GM12878 (cell line): ENCODE measurements at regions not wholly inside any gene's neighbourhood (a gene's known extent, or its start where the extent isn't known, plus 50 kb on each side); places are given as distances from the start of the nearest gene placed in this dataset.

Experiments
- ATAC-seq: fragments of 200-7000 bp; cut with Tn5 transposase; 3 replicates; pipeline ENCODE4 v1.9.1; 2020; ENCODE audit warnings: mild to moderate bottlenecking, moderate library complexity
- BruUV-seq: library from RNA; stranded (reverse); fragments of 400-500 nt; replicated peaks from 2 replicates; lab custom pipeline; 2021; lab: Mats Ljungman, UMichigan
- CTCF ChIA-PET: fragments of 300-600 bp; sonication (Branson Sonifier 250); formaldehyde crosslinking; extraction: SDS; loops from one replicate; lab custom pipeline; 2021; ENCODE audit warnings: inconsistent platforms; lab: Yijun Ruan, JAX
- POLR2A ChIA-PET: fragments of 350-600 bp; formaldehyde crosslinking; extraction: SDS; loops from one replicate; lab custom pipeline; 2021; ENCODE audit warnings: inconsistent platforms; lab: Charles Lee
- RAD21 ChIA-PET: fragments of 300-600 bp; sonication (Branson Sonifier 250); formaldehyde crosslinking; loops from one replicate; lab custom pipeline; 2023; ENCODE audit warnings: antibody characterized with exemption; ENCODE audit not compliant: unreplicated experiment; lab: Charles Lee
- SMC1A ChIA-PET: fragments of 300-600 bp; sonication (Branson Sonifier 250); formaldehyde crosslinking; loops from one replicate; lab custom pipeline; 2023; ENCODE audit not compliant: unreplicated experiment, uncharacterized antibody; lab: Charles Lee
- DNase-seq: peaks from one replicate; pipeline ENCODE4 v3.0.0-alpha.2; 2011; ENCODE audit warnings: low read depth, low spot score
- FAIRE-seq: peaks from 3 replicates; lab custom pipeline; 2011; peaks lifted over from hg19 to GRCh38; lab: Jason Lieb, UNC
- H2AFZ ChIP-seq: 2 replicates; pipeline ENCODE4 v1.6.0; 2011; ENCODE audit warnings: low read depth, low read length, control low read depth; ENCODE audit not compliant: control insufficient read depth
- H3K27ac ChIP-seq: 2 replicates; pipeline ENCODE4 v1.5.1; 2011; ENCODE audit warnings: control low read depth; ENCODE audit not compliant: control insufficient read depth, insufficient read depth
- H3K27me3 ChIP-seq, 2 experiments: replicated peaks in 1 of 2; 2 replicates each; pipeline versions ENCODE4 v1.6.0 to v1.6.1; 2011; ENCODE audit warnings: low read length in 1 of 2; ENCODE audit not compliant: control insufficient read depth in 2 of 2, insufficient read depth in 2 of 2
- H3K36me3 ChIP-seq, 2 experiments: 2 replicates each; pipeline ENCODE4 v1.5.1; 2011; ENCODE audit warnings: low read length in 1 of 2; ENCODE audit not compliant: control insufficient read depth in 2 of 2, insufficient read depth in 2 of 2
- H3K4me1 ChIP-seq: 2 replicates; pipeline ENCODE4 v1.6.1; 2011; ENCODE audit warnings: mild to moderate bottlenecking, low read length, moderate library complexity, mixed read lengths; ENCODE audit not compliant: control insufficient read depth, insufficient read depth
- H3K4me2 ChIP-seq: 2 replicates; pipeline ENCODE4 v1.6.0; 2011; ENCODE audit warnings: control low read depth; ENCODE audit not compliant: control insufficient read depth, insufficient read depth
- H3K4me3 ChIP-seq: fragments of 200-600 bp; sonication (generic); 2 replicates; pipeline ENCODE4 v1.5.1; 2016
- H3K79me2 ChIP-seq: 2 replicates; pipeline ENCODE4 v1.6.0; 2011; ENCODE audit warnings: low read length; ENCODE audit not compliant: control insufficient read depth, insufficient read depth
- H3K9ac ChIP-seq: 2 replicates; pipeline ENCODE4 v1.8.0; 2011; ENCODE audit warnings: low read length, control low read depth, mixed read lengths; ENCODE audit not compliant: control insufficient read depth, insufficient read depth
- H3K9me3 ChIP-seq: replicated peaks from 3 replicates; pipeline ENCODE4 v1.5.1; 2011; ENCODE audit warnings: mild to moderate bottlenecking, low read length; ENCODE audit not compliant: control insufficient read depth, insufficient read depth
- H4K20me1 ChIP-seq: 2 replicates; pipeline ENCODE4 v1.6.0; 2011; ENCODE audit not compliant: control insufficient read depth, insufficient read depth
- CBX3 ChIP-seq: fragments of 200-600 bp; sonication (generic); IDR thresholded peaks from 2 replicates; pipeline ENCODE4 v1.6.1; 2016; ENCODE audit warnings: low read depth, borderline replicate concordance
- CHD1 ChIP-seq: IDR thresholded peaks from 2 replicates; pipeline ENCODE4 v1.6.1; 2012; ENCODE audit warnings: low read depth, low read length, improper control_type of control experiment
- FOS ChIP-seq: IDR thresholded peaks from 3 replicates; pipeline ENCODE4 v1.6.1; 2011; ENCODE audit warnings: borderline replicate concordance; ENCODE audit not compliant: insufficient read length; ENCODE audit errors: extremely low read depth
- IRF4 ChIP-seq: IDR thresholded peaks from 2 replicates; pipeline ENCODE4 v1.6.1; 2011; ENCODE audit warnings: low read depth, low read length
- NFXL1 ChIP-seq: fragments of 450-650 bp; IDR thresholded peaks from 2 replicates; pipeline ENCODE4 v1.6.1; 2017; ENCODE audit warnings: antibody characterized with exemption, mild to moderate bottlenecking, borderline replicate concordance
- SUZ12 ChIP-seq: fragments of 200-600 bp; sonication (generic); IDR thresholded peaks from one replicate; pipeline ENCODE4 v1.6.1; 2018; ENCODE audit warnings: antibody characterized with exemption, mild to moderate bottlenecking; ENCODE audit not compliant: unreplicated experiment
- WRNIP1 ChIP-seq: IDR thresholded peaks from 2 replicates; pipeline ENCODE4 v1.6.1; 2011; ENCODE audit warnings: low read depth, low read length, improper control_type of control experiment, borderline replicate concordance
- ZNF217 ChIP-seq: fragments of 450-650 bp; IDR thresholded peaks from 2 replicates; pipeline ENCODE4 v1.6.1; 2017; ENCODE audit warnings: antibody characterized with exemption, mild to moderate bottlenecking
- ZSCAN29 ChIP-seq: fragments of 450-650 bp; IDR thresholded peaks from 2 replicates; pipeline ENCODE4 v1.6.1; 2017; ENCODE audit warnings: mild to moderate bottlenecking, moderate library complexity
- WGBS: methylation state at CpG from one replicate; pipeline ENCODE4 v1.1.6; 2016; ENCODE audit warnings: low lambda C conversion rate; ENCODE audit not compliant: insufficient replicate concordance, insufficient coverage; ENCODE audit errors: missing lambda C conversion rate; 5-methylcytosine and 5-hydroxymethylcytosine counted together
- in situ Hi-C: fragments of 300-500 bp; cut with MboI; formaldehyde crosslinking; loops from 9 replicates; pipeline ENCODE4 v1.14.3; 2018; ENCODE audit warnings: mixed read lengths
- intact Hi-C: fragments of 100-400 bp; cut with micrococcal nuclease; formaldehyde crosslinking; loops from one replicate; pipeline ENCODE4 v1.14.2; 2022; ENCODE audit not compliant: unreplicated experiment
- TF ChIP-seq, protein P1 (sequence below): fragments of 450-650 bp; IDR thresholded peaks from 2 replicates; pipeline ENCODE4 v1.6.1; 2014; ENCODE audit warnings: mild to moderate bottlenecking
- TF ChIP-seq, protein P2 (sequence below): IDR thresholded peaks from 2 replicates; pipeline ENCODE4 v1.6.1; 2011; ENCODE audit warnings: borderline replicate concordance, low read depth, mild to moderate bottlenecking, moderate library complexity, mixed read lengths, low read length; ENCODE audit not compliant: insufficient read depth; ENCODE audit errors: extremely low read length
- TF ChIP-seq, protein P3 (sequence below): fragments of 450-650 bp; IDR thresholded peaks from 2 replicates; pipeline ENCODE4 v1.6.1; 2017; ENCODE audit warnings: mild to moderate bottlenecking, moderate library complexity
- TF ChIP-seq, protein P4 (sequence below): fragments of 450-650 bp; formaldehyde crosslinking; IDR thresholded peaks from 2 replicates; pipeline ENCODE4 v1.4.0; 2022; ENCODE audit warnings: mild to moderate bottlenecking, moderate library complexity

DNA sequence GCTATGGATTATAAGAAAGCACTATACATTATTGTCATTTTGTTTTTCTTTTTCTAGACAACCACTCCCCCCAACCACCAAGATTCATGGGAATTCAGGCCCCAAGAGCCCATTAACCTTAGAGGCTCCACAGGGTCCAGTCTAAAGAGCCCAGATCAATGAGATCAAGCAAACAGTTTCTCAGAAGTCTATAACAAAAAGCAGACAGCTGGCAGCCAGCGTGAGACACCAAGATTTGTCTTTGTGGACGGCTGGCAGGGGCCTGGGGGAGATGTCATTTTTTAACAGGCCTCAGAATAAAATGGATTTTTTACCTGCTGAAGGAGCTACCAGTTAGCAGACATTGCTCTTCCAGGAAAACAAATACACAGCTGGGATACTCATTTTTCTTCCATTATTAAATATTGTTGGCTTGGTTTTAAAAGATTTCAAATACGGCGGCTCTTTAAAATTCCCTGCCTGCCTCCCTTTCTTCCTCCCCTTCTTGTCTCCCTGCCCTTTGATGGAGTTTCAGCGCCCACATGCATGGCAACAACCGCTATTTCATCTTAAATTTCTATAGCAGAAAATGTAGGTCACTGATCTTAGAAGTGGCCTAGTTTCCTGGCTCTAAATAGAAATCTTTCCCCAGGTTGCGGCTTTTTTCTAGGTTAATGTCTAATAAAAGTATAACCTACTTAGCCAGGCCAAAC lies 130.6 kb downstream of the FAM174B start:
- H2AFZ ChIP-seq: no peak overlapping the region
- RAD21 ChIA-PET: interaction anchor here (0.8 kb wide), 1 partner anchor 190 kb away, joined by 3 read pairs; no protein-coding TSS in a partner anchor
- 49% methylated on average over 7 of the region's 7 CpGs for WGBS
- no peaks in the 10 kb centered on the region for H3K79me2 ChIP-seq
- H3K4me2 ChIP-seq: no peak overlapping the region
- no peaks in the 10 kb centered on the region; a peak in 1 of 4 replicates for H3K27me3 ChIP-seq
- no peaks in the 10 kb centered on the region; the same call in 2 of the 3 replicates for H3K9me3 ChIP-seq
- H3K4me3 ChIP-seq: no peak overlapping the region
- H3K27ac ChIP-seq: no peak overlapping the region
- no TSS peak for BruUV-seq
- POLR2A ChIA-PET: no interaction called here
- no peak for ATAC-seq
- H3K36me3 ChIP-seq: no peaks in the 10 kb centered on the region
- no peak for DNase-seq
- no peak overlapping the region for H3K9ac ChIP-seq
- no peak for FAIRE-seq
- SMC1A ChIA-PET: interaction anchor here (0.6 to 1.8 kb wide), 2 partner anchors 158 to 190 kb away, joined by 3 to 4 read pairs; no protein-coding TSS in a partner anchor
- intact Hi-C loops (loop anchor here (1.0 to 5.0 kb wide), 2 partner anchors 189 to 428 kb away; no protein-coding TSS in a partner anchor), in situ Hi-C loops (loop anchor here (5.0 kb wide), 1 partner anchor 182 kb away; no protein-coding TSS in a partner anchor)
- CTCF ChIA-PET: interaction anchor here (0.6 to 2.6 kb wide), 4 partner anchors 11 to 190 kb away, joined by 3 to 11 read pairs (median 4); no protein-coding TSS in a partner anchor
- no peaks in the 10 kb centered on the region for H4K20me1 ChIP-seq
- no peaks in the 10 kb centered on the region for H3K4me1 ChIP-seq
- TF ChIP-seq, protein P1, sequence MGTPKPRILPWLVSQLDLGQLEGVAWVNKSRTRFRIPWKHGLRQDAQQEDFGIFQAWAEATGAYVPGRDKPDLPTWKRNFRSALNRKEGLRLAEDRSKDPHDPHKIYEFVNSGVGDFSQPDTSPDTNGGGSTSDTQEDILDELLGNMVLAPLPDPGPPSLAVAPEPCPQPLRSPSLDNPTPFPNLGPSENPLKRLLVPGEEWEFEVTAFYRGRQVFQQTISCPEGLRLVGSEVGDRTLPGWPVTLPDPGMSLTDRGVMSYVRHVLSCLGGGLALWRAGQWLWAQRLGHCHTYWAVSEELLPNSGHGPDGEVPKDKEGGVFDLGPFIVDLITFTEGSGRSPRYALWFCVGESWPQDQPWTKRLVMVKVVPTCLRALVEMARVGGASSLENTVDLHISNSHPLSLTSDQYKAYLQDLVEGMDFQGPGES: no peak
- TF ChIP-seq, protein P2, sequence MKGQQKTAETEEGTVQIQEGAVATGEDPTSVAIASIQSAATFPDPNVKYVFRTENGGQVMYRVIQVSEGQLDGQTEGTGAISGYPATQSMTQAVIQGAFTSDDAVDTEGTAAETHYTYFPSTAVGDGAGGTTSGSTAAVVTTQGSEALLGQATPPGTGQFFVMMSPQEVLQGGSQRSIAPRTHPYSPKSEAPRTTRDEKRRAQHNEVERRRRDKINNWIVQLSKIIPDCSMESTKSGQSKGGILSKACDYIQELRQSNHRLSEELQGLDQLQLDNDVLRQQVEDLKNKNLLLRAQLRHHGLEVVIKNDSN: no peak
- TF ChIP-seq, protein P3, sequence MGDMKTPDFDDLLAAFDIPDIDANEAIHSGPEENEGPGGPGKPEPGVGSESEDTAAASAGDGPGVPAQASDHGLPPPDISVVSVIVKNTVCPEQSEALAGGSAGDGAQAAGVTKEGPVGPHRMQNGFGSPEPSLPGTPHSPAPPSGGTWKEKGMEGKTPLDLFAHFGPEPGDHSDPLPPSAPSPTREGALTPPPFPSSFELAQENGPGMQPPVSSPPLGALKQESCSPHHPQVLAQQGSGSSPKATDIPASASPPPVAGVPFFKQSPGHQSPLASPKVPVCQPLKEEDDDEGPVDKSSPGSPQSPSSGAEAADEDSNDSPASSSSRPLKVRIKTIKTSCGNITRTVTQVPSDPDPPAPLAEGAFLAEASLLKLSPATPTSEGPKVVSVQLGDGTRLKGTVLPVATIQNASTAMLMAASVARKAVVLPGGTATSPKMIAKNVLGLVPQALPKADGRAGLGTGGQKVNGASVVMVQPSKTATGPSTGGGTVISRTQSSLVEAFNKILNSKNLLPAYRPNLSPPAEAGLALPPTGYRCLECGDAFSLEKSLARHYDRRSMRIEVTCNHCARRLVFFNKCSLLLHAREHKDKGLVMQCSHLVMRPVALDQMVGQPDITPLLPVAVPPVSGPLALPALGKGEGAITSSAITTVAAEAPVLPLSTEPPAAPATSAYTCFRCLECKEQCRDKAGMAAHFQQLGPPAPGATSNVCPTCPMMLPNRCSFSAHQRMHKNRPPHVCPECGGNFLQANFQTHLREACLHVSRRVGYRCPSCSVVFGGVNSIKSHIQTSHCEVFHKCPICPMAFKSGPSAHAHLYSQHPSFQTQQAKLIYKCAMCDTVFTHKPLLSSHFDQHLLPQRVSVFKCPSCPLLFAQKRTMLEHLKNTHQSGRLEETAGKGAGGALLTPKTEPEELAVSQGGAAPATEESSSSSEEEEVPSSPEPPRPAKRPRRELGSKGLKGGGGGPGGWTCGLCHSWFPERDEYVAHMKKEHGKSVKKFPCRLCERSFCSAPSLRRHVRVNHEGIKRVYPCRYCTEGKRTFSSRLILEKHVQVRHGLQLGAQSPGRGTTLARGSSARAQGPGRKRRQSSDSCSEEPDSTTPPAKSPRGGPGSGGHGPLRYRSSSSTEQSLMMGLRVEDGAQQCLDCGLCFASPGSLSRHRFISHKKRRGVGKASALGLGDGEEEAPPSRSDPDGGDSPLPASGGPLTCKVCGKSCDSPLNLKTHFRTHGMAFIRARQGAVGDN: no peak
- no peak for TF ChIP-seq FOS
- TF ChIP-seq, protein P4, sequence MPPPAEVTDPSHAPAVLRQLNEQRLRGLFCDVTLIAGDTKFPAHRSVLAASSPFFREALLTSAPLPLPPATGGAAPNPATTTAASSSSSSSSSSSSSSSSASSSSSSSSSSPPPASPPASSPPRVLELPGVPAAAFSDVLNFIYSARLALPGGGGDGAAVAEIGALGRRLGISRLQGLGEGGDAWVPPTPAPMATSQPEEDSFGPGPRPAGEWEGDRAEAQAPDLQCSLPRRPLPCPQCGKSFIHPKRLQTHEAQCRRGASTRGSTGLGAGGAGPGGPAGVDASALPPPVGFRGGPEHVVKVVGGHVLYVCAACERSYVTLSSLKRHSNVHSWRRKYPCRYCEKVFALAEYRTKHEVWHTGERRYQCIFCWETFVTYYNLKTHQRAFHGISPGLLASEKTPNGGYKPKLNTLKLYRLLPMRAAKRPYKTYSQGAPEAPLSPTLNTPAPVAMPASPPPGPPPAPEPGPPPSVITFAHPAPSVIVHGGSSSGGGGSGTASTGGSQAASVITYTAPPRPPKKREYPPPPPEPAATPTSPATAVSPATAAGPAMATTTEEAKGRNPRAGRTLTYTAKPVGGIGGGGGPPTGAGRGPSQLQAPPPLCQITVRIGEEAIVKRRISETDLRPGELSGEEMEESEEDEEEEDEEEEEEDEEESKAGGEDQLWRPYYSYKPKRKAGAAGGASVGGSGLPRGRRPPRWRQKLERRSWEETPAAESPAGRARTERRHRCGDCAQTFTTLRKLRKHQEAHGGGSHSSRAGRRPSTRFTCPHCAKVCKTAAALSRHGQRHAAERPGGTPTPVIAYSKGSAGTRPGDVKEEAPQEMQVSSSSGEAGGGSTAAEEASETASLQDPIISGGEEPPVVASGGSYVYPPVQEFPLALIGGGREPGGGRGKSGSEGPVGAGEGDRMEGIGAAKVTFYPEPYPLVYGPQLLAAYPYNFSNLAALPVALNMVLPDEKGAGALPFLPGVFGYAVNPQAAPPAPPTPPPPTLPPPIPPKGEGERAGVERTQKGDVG: no peak
- no peak for TF ChIP-seq NFXL1
- TF ChIP-seq ZNF217: no peak
- TF ChIP-seq IRF4: no peak
- TF ChIP-seq CHD1: no peak
- TF ChIP-seq WRNIP1: no peak
- no peak for TF ChIP-seq CBX3
- TF ChIP-seq ZSCAN29: no peak
- TF ChIP-seq SUZ12: no peak
